ENCODE measurements at regions not wholly inside any gene's neighbourhood (a gene's known extent, or its start where the extent isn't known, plus 50 kb on each side); places are given as distances from the start of the nearest gene placed in this dataset.
"Not testable (repeated sequence)": the region's sequence is repeated elsewhere in the genome, so short reads cannot be mapped to it uniquely, and the experiment has no call there.

DNA sequence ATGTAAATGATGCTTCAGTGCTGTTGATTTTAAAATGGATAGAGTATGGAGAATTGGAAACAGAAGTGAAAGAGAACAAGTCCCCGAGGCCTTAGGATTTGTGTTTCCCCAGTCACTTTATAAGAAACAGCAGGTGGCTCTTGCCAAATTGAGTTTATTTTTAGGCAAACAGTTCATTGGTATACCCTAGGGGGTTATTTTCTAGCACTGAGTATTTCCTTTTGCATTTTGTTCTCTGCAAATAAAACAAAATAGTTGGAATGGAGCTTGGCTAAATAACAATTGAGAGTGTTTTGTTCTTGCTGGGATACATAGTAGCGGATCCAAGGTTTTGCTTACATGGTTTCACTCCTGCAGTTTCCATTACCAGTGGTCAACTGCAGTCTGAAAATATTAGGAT is 591.1 kb upstream of the C16orf82 start:
- TF ChIP-seq, protein P1, sequence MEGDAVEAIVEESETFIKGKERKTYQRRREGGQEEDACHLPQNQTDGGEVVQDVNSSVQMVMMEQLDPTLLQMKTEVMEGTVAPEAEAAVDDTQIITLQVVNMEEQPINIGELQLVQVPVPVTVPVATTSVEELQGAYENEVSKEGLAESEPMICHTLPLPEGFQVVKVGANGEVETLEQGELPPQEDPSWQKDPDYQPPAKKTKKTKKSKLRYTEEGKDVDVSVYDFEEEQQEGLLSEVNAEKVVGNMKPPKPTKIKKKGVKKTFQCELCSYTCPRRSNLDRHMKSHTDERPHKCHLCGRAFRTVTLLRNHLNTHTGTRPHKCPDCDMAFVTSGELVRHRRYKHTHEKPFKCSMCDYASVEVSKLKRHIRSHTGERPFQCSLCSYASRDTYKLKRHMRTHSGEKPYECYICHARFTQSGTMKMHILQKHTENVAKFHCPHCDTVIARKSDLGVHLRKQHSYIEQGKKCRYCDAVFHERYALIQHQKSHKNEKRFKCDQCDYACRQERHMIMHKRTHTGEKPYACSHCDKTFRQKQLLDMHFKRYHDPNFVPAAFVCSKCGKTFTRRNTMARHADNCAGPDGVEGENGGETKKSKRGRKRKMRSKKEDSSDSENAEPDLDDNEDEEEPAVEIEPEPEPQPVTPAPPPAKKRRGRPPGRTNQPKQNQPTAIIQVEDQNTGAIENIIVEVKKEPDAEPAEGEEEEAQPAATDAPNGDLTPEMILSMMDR (IDR thresholded peaks at IDR 0.05; ENCODE audit: low read length, missing control alignments): no peak
- no peak for DNase-seq (ENCODE audit: low read depth)
- H3K4me3 ChIP-seq (replicated peaks; ENCODE audit: low read depth, low read length): no peak overlapping the region

DNA sequence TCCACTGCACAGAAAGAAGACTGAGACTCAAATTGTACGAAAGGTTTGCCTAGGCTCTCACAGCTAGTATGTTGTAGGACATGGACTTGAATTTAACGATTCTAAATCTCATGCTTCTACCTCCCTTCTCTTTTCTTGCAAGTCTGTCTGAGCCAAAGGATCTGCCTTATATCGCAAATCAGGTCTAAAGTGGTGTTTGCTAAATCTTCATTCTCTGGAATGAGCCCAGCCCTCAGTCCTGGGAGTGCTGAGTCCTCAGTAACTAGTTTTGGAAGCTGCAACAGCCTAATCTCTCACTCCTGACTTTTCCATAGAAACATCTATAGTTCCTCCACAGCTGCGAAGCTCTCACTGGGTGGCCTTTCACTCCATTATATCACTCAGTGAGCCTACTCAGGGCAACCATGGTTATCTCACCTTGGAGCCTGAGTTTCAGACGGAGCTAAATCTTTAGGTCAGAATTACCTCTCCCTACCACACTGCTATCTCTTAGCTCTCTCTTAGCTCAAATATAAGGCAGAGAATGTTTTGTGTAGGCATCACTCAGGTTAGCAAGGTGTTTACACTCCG is 575.5 kb upstream of the C16orf82 start:
- TF ChIP-seq, protein P1 (IDR thresholded peaks at IDR 0.05; ENCODE audit: low read length, missing control alignments): no peak
- H3K4me3 ChIP-seq (replicated peaks; ENCODE audit: low read depth, low read length): no peak overlapping the region
- no peak for DNase-seq (ENCODE audit: low read depth)

DNA sequence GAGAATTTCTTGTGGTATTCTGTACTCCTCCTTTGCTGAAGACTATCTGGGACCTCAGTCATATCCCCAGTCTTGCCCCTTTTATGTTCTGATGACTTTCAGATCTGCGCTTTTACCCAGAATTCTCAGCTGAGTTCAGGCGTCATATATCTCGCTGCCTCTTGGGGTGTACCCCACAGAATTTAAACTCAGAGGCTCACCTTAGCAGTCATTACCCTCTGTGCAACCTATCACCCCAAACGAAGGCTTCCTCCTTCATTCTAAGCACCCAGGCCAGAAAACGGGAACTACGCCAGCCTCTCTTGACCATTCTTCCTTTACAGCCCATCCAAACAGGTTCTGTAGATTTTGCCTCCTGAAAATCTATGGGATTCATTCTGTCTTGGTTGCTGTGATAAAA is 574.8 kb upstream of the C16orf82 start:
- H3K4me3 ChIP-seq (replicated peaks; ENCODE audit: low read depth, low read length): no peak overlapping the region
- TF ChIP-seq, protein P1 (IDR thresholded peaks at IDR 0.05; ENCODE audit: low read length, missing control alignments): no peak
- DNase-seq (ENCODE audit: low read depth): no peak

DNA sequence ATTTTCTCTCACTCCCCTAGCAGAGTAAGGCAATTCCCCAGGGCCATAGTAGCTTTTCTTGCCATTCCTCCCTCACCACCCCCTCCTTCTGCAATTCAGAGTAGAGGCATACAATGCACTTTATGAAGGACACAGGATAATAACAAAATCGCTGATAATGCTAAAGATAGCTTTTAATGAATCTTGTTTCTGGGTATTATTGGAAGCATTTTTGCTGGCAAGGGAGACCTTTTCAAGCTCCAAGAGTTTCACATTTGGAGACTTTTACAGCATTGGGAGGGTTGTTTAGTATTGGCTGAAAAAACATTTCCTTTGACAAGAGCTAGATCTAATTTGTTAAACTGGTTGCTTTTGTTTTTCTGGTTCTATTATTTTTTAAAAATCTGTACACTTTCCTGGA is 573.0 kb upstream of the C16orf82 start:
- DNase-seq (ENCODE audit: low read depth): no peak
- H3K4me3 ChIP-seq (replicated peaks; ENCODE audit: low read depth, low read length): no peak overlapping the region
- TF ChIP-seq, protein P1 (IDR thresholded peaks at IDR 0.05; ENCODE audit: low read length, missing control alignments): no peak

- no peak overlapping the region for H3K4me3 ChIP-seq (replicated peaks; ENCODE audit: low read depth, low read length)
- TF ChIP-seq, protein P1 (IDR thresholded peaks at IDR 0.05; ENCODE audit: low read length, missing control alignments): no peak
- no peak for DNase-seq (ENCODE audit: low read depth)
Measured at GRCh38 chr16:26497896-26498295, 568.8 kb upstream of the C16orf82 start.

- no peak for DNase-seq (ENCODE audit: low read depth)
- H3K4me3 ChIP-seq (replicated peaks; ENCODE audit: low read depth, low read length): no peak overlapping the region
- TF ChIP-seq, protein P1 (IDR thresholded peaks at IDR 0.05; ENCODE audit: low read length, missing control alignments): no peak
Measured at GRCh38 chr16:26500326-26500725, 566.4 kb upstream of the C16orf82 start.

- H3K4me3 ChIP-seq (replicated peaks; ENCODE audit: low read depth, low read length): no peak overlapping the region
- no peak for DNase-seq (ENCODE audit: low read depth)
- TF ChIP-seq, protein P1 (IDR thresholded peaks at IDR 0.05; ENCODE audit: low read length, missing control alignments): no peak
Measured at GRCh38 chr16:26505496-26505895, 561.2 kb upstream of the C16orf82 start.

GRCh38 chr16:26508946-26509345 is 557.8 kb upstream of the C16orf82 start:
- not testable (repeated sequence) for H3K4me3 ChIP-seq (replicated peaks; ENCODE audit: low read depth, low read length); DNase-seq (ENCODE audit: low read depth)
